ENCODE measurements at regions not wholly inside any gene's neighbourhood (a gene's known extent, or its start where the extent isn't known, plus 50 kb on each side); places are given as distances from the start of the nearest gene placed in this dataset.

- Histone ChIP-seq H3K4me3 (no peak overlapping the region), H3K27ac (ENCODE audit: low read depth in 1 of 2, low read length in 1 of 2) (no peak overlapping the region), H3K4me1 (ENCODE audit: control insufficient read depth in 5 of 5, insufficient read depth in 5 of 5, low read length in 5 of 5) (no peaks in the 10 kb centered on the region), H3K9me3 (ENCODE audit: control insufficient read depth in 4 of 4, insufficient read depth in 3 of 4, low read length in 3 of 4) (no peaks in the 10 kb centered on the region), H3K27me3 (ENCODE audit: control insufficient read depth in 3 of 3, insufficient read depth in 3 of 3, low read length in 2 of 3) (no peaks in the 10 kb centered on the region), H3K9ac (ENCODE audit: insufficient read depth in 1 of 2, low read length in 2 of 2) (no peak overlapping the region), H3K36me3 (ENCODE audit: control insufficient read depth in 4 of 4, insufficient read depth in 4 of 4, low read length in 4 of 4) (no peaks in the 10 kb centered on the region)
- DNase-seq, result no peak
- 78 to 83% methylated on average over 2 of the region's 2 CpGs for WGBS, 2 donors
- TF ChIP-seq CTCF (IDR thresholded peaks at IDR 0.05; ENCODE audit: control extremely low read depth, extremely low read depth), result no peak
- no peak for ATAC-seq (ENCODE audit: insufficient read depth, low FRiP score)
Measured at GRCh38 chr10:36336315-36336714, 694.2 kb upstream of the FZD8 start.

GRCh38 chr10:36333446-36333845 lies 691.4 kb upstream of the FZD8 start:
- WGBS, 2 donors, result 84 to 85% methylated on average over 2 of the region's 2 CpGs
- Histone ChIP-seq H3K9me3 (ENCODE audit: control insufficient read depth in 4 of 4, insufficient read depth in 3 of 4, low read length in 3 of 4) (no peaks in the 10 kb centered on the region), H3K9ac (ENCODE audit: insufficient read depth in 1 of 2, low read length in 2 of 2) (no peak overlapping the region), H3K4me1 (ENCODE audit: control insufficient read depth in 5 of 5, insufficient read depth in 5 of 5, low read length in 5 of 5) (no peaks in the 10 kb centered on the region), H3K27ac (ENCODE audit: low read depth in 1 of 2, low read length in 1 of 2) (no peak overlapping the region), H3K4me3 (no peak overlapping the region), H3K36me3 (ENCODE audit: control insufficient read depth in 4 of 4, insufficient read depth in 4 of 4, low read length in 4 of 4) (no peaks in the 10 kb centered on the region), H3K27me3 (ENCODE audit: control insufficient read depth in 3 of 3, insufficient read depth in 3 of 3, low read length in 2 of 3) (no peaks in the 10 kb centered on the region)
- TF ChIP-seq CTCF (IDR thresholded peaks at IDR 0.05; ENCODE audit: control extremely low read depth, extremely low read depth), result no peak
- DNase-seq (no peak), ATAC-seq (ENCODE audit: insufficient read depth, low FRiP score) (no peak)

- DNase-seq (no peak), ATAC-seq (ENCODE audit: insufficient read depth, low FRiP score) (no peak)
- no peak overlapping the region for H3K9ac ChIP-seq (ENCODE audit: insufficient read depth in 1 of 2, low read length in 2 of 2)
- H3K36me3 ChIP-seq (ENCODE audit: control insufficient read depth in 4 of 4, insufficient read depth in 4 of 4, low read length in 4 of 4), result no peaks in the 10 kb centered on the region
- TF ChIP-seq CTCF (IDR thresholded peaks at IDR 0.05; ENCODE audit: control extremely low read depth, extremely low read depth), result no peak
- no peak overlapping the region for H3K4me3 ChIP-seq
- H3K4me1 ChIP-seq (ENCODE audit: control insufficient read depth in 5 of 5, insufficient read depth in 5 of 5, low read length in 5 of 5), result no peaks in the 10 kb centered on the region
- 92% methylated on average over 3 of the region's 3 CpGs for WGBS, 2 donors
- H3K9me3 ChIP-seq (ENCODE audit: control insufficient read depth in 4 of 4, insufficient read depth in 3 of 4, low read length in 3 of 4), result no peaks in the 10 kb centered on the region
- no peaks in the 10 kb centered on the region for H3K27me3 ChIP-seq (ENCODE audit: control insufficient read depth in 3 of 3, insufficient read depth in 3 of 3, low read length in 2 of 3)
- H3K27ac ChIP-seq (ENCODE audit: low read depth in 1 of 2, low read length in 1 of 2), result no peak overlapping the region
Measured at GRCh38 chr10:36332926-36333325, 690.8 kb upstream of the FZD8 start.

GRCh38 chr10:36331121-36331520 lies 689.0 kb upstream of the FZD8 start:
- WGBS, 2 donors, result 87 to 93% methylated on average over 3 of the region's 3 CpGs
- TF ChIP-seq CTCF (IDR thresholded peaks at IDR 0.05; ENCODE audit: control extremely low read depth, extremely low read depth), result no peak
- no peaks in the 10 kb centered on the region for H3K27me3 ChIP-seq (ENCODE audit: control insufficient read depth in 3 of 3, insufficient read depth in 3 of 3, low read length in 2 of 3)

More at GRCh38 chr10:36331121-36331520, 689.0 kb upstream of the FZD8 start:
- H3K4me3 ChIP-seq, result no peak overlapping the region
- no peaks in the 10 kb centered on the region for H3K4me1 ChIP-seq (ENCODE audit: control insufficient read depth in 5 of 5, insufficient read depth in 5 of 5, low read length in 5 of 5)
- H3K36me3 ChIP-seq (ENCODE audit: control insufficient read depth in 4 of 4, insufficient read depth in 4 of 4, low read length in 4 of 4), result no peaks in the 10 kb centered on the region
- H3K9me3 ChIP-seq (ENCODE audit: control insufficient read depth in 4 of 4, insufficient read depth in 3 of 4, low read length in 3 of 4), result no peaks in the 10 kb centered on the region
- H3K27ac ChIP-seq (ENCODE audit: low read depth in 1 of 2, low read length in 1 of 2), result no peak overlapping the region
- no peak overlapping the region for H3K9ac ChIP-seq (ENCODE audit: insufficient read depth in 1 of 2, low read length in 2 of 2)
- no peak for DNase-seq
- no peak for ATAC-seq (ENCODE audit: insufficient read depth, low FRiP score)
